GM19328 (cell line): ENCODE measurements at regions not wholly inside any gene's neighbourhood (a gene's known extent, or its start where the extent isn't known, plus 50 kb on each side); places are given as distances from the start of the nearest gene placed in this dataset.
"Not testable (repeated sequence)": the region's sequence is repeated elsewhere in the genome, so short reads cannot be mapped to it uniquely, and the experiment has no call there.

Experiments used
- ATAC-seq: cut with Tn5 transposase; IDR thresholded peaks from one replicate; pipeline ENCODE4 v1.9.1; 2021; ENCODE audit warnings: mild to moderate bottlenecking, moderate library complexity; ENCODE audit not compliant: unreplicated experiment

- no peak for ATAC-seq
These were observed 579.1 kb downstream of the KCTD12 start for GRCh38 chr13:76307142-76307541.

- ATAC-seq, result no peak
These were observed 585.5 kb downstream of the KCTD12 start for GRCh38 chr13:76300688-76301087.

GRCh38 chr13:76297331-76297730, 588.9 kb downstream of the KCTD12 start:
- ATAC-seq, result no peak

- ATAC-seq, result no peak
These were observed 589.5 kb downstream of the KCTD12 start for GRCh38 chr13:76296751-76297150.

- ATAC-seq, result not testable (repeated sequence)
These were observed 591.2 kb downstream of the KCTD12 start for GRCh38 chr13:76295020-76295419.

GRCh38 chr13:76293751-76294150, 592.5 kb downstream of the KCTD12 start:
- no peak for ATAC-seq

GRCh38 chr13:76293346-76293745, 592.9 kb downstream of the KCTD12 start:
- no peak for ATAC-seq

- ATAC-seq, result no peak
These were observed 593.5 kb downstream of the KCTD12 start for GRCh38 chr13:76292726-76293125.

- ATAC-seq, result no peak
These were observed 594.2 kb downstream of the KCTD12 start for GRCh38 chr13:76292031-76292430.

GRCh38 chr13:76289558-76289957, 596.6 kb downstream of the KCTD12 start:
- ATAC-seq, result no peak

GRCh38 chr13:76286178-76286577, 600.0 kb downstream of the KCTD12 start:
- no peak for ATAC-seq

GRCh38 chr13:76285463-76285862, 600.7 kb downstream of the KCTD12 start:
- no peak for ATAC-seq

- not testable (repeated sequence) for ATAC-seq
These were observed 606.4 kb downstream of the KCTD12 start for GRCh38 chr13:76279766-76280165.

GRCh38 chr13:76271728-76272232, 614.4 kb downstream of the KCTD12 start:
- no peak for ATAC-seq

- ATAC-seq, result not testable (repeated sequence)
These were observed 617.9 kb downstream of the KCTD12 start for GRCh38 chr13:76268307-76268706.

- ATAC-seq, result no peak
These were observed 619.0 kb downstream of the KCTD12 start for GRCh38 chr13:76267216-76267615.

- ATAC-seq, result no peak
These were observed 619.6 kb downstream of the KCTD12 start for GRCh38 chr13:76266561-76266960.

GRCh38 chr13:76250211-76250610, 614.1 kb downstream of the LMO7 start:
- no peak for ATAC-seq

- no peak for ATAC-seq
These were observed 609.8 kb downstream of the LMO7 start for GRCh38 chr13:76245920-76246319.

- no peak for ATAC-seq
These were observed 609.1 kb downstream of the LMO7 start for GRCh38 chr13:76245211-76245610.

GRCh38 chr13:76243120-76243519, 607.0 kb downstream of the LMO7 start:
- ATAC-seq, result not testable (repeated sequence)

- no peak for ATAC-seq
These were observed 603.0 kb downstream of the LMO7 start for GRCh38 chr13:76239031-76239680.
